ENCODE measurements at regions not wholly inside any gene's neighbourhood (a gene's known extent, or its start where the extent isn't known, plus 50 kb on each side); places are given as distances from the start of the nearest gene placed in this dataset.

DNA sequence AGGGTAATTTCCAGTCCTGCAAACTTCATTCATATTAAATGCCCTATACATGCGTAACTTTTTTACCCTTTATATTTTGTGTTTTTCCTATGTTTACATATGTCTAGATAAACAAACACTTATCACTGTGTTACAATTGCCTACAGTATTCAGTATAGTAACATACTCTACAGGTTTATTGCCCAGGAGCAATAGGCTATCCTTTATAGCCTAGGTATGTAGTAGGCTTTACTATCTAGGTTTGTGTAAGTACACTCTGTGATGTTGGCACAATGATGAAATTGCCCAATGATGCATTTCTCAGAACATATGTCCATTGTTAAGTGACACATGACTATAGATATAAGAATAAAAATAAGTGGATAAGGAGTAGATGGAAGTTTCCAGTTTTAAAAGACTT lies 345.5 kb upstream of the C1orf87 start:
- ATAC-seq: no peak
- TF ChIP-seq ZFP30 (CRISPR knock-in tag; IDR thresholded peaks at IDR 0.05): no peak
- TF ChIP-seq, protein P1, sequence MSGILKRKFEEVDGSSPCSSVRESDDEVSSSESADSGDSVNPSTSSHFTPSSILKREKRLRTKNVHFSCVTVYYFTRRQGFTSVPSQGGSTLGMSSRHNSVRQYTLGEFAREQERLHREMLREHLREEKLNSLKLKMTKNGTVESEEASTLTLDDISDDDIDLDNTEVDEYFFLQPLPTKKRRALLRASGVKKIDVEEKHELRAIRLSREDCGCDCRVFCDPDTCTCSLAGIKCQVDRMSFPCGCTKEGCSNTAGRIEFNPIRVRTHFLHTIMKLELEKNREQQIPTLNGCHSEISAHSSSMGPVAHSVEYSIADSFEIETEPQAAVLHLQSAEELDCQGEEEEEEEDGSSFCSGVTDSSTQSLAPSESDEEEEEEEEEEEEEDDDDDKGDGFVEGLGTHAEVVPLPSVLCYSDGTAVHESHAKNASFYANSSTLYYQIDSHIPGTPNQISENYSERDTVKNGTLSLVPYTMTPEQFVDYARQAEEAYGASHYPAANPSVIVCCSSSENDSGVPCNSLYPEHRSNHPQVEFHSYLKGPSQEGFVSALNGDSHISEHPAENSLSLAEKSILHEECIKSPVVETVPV (CRISPR knock-in tag; IDR thresholded peaks at IDR 0.05): no peak
- no peak for TF ChIP-seq ZC3H10 (CRISPR knock-in tag; IDR thresholded peaks at IDR 0.05)
- TF ChIP-seq ZNF70 (CRISPR knock-in tag; IDR thresholded peaks at IDR 0.05): no peak
- TF ChIP-seq, protein P2, sequence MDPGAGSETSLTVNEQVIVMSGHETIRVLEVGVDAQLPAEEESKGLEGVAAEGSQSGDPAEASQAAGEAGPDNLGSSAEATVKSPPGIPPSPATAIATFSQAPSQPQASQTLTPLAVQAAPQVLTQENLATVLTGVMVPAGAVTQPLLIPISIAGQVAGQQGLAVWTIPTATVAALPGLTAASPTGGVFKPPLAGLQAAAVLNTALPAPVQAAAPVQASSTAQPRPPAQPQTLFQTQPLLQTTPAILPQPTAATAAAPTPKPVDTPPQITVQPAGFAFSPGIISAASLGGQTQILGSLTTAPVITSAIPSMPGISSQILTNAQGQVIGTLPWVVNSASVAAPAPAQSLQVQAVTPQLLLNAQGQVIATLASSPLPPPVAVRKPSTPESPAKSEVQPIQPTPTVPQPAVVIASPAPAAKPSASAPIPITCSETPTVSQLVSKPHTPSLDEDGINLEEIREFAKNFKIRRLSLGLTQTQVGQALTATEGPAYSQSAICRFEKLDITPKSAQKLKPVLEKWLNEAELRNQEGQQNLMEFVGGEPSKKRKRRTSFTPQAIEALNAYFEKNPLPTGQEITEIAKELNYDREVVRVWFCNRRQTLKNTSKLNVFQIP (CRISPR knock-in tag; IDR thresholded peaks at IDR 0.05; ENCODE audit: borderline replicate concordance, low read depth): no peak
- TF ChIP-seq, protein P3, sequence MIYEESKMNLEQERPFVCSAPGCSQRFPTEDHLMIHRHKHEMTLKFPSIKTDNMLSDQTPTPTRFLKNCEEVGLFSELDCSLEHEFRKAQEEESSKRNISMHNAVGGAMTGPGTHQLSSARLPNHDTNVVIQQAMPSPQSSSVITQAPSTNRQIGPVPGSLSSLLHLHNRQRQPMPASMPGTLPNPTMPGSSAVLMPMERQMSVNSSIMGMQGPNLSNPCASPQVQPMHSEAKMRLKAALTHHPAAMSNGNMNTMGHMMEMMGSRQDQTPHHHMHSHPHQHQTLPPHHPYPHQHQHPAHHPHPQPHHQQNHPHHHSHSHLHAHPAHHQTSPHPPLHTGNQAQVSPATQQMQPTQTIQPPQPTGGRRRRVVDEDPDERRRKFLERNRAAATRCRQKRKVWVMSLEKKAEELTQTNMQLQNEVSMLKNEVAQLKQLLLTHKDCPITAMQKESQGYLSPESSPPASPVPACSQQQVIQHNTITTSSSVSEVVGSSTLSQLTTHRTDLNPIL (CRISPR knock-in tag; IDR thresholded peaks at IDR 0.05; ENCODE audit: low read depth): no peak
- TF ChIP-seq CSDC2 (CRISPR knock-in tag; IDR thresholded peaks at IDR 0.05): no peak
- TF ChIP-seq ARNTL (CRISPR knock-in tag; IDR thresholded peaks at IDR 0.05; ENCODE audit: borderline replicate concordance, low read depth): no peak
- TF ChIP-seq, protein P4, sequence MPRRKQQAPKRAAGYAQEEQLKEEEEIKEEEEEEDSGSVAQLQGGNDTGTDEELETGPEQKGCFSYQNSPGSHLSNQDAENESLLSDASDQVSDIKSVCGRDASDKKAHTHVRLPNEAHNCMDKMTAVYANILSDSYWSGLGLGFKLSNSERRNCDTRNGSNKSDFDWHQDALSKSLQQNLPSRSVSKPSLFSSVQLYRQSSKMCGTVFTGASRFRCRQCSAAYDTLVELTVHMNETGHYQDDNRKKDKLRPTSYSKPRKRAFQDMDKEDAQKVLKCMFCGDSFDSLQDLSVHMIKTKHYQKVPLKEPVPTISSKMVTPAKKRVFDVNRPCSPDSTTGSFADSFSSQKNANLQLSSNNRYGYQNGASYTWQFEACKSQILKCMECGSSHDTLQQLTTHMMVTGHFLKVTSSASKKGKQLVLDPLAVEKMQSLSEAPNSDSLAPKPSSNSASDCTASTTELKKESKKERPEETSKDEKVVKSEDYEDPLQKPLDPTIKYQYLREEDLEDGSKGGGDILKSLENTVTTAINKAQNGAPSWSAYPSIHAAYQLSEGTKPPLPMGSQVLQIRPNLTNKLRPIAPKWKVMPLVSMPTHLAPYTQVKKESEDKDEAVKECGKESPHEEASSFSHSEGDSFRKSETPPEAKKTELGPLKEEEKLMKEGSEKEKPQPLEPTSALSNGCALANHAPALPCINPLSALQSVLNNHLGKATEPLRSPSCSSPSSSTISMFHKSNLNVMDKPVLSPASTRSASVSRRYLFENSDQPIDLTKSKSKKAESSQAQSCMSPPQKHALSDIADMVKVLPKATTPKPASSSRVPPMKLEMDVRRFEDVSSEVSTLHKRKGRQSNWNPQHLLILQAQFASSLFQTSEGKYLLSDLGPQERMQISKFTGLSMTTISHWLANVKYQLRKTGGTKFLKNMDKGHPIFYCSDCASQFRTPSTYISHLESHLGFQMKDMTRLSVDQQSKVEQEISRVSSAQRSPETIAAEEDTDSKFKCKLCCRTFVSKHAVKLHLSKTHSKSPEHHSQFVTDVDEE (CRISPR knock-in tag; IDR thresholded peaks at IDR 0.05): no peak
- no peak for TF ChIP-seq RARB (CRISPR knock-in tag; IDR thresholded peaks at IDR 0.05)
- TF ChIP-seq TOX (CRISPR knock-in tag; IDR thresholded peaks at IDR 0.05; ENCODE audit: borderline replicate concordance): no peak
- no peak for TF ChIP-seq ESRRG (CRISPR knock-in tag; IDR thresholded peaks at IDR 0.05)

DNA sequence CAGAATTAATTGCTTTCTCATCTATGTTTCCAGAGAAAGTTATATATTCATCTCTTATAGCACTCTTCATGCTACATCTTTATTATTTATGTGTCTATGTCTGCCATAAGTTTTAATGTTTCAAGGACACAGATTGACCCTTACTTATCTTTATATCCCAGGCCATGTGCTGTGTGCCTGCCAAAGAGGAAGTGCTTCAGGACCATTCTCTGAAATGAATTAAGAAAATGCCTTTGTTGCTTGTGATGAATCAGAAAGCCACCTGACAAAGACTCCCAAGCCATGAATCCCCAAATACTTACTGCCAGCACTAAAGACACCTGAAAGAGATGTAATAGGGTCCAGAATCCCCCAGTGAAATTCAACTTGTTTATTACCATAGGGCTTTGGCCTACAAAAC lies 342.1 kb upstream of the C1orf87 start:
- ATAC-seq: no peak
- TF ChIP-seq SNAI2 (CRISPR knock-in tag; IDR thresholded peaks at IDR 0.05): no peak
- TF ChIP-seq BACH2 (CRISPR knock-in tag; IDR thresholded peaks at IDR 0.05; ENCODE audit: borderline replicate concordance): no peak
- TF ChIP-seq, protein P1 (CRISPR knock-in tag; IDR thresholded peaks at IDR 0.05): no peak

DNA sequence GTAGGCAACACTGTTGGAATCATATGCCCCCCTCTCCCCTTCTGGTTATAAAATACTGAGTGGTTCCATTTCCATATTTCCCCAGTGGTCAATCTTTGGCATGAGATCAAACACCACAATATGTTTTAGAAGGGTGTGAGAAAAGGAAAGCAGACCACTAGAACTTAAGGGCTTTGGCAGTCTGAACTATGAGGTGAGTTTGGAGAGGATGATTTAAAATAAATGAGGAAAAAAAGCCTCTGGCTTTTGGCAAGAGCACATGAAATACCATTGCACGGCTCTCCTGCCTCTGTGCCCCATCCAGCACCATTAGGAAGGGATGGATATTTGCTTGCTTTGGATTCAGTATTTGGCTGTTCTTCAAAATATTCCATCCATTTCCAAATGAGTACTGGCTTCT lies 339.5 kb upstream of the C1orf87 start:
- ATAC-seq: no peak
- no peak for TF ChIP-seq ISL1 (CRISPR knock-in tag; IDR thresholded peaks at IDR 0.05)
- no peak for TF ChIP-seq GLIS3 (CRISPR knock-in tag; IDR thresholded peaks at IDR 0.05)
- no peak for TF ChIP-seq TCF4 (CRISPR knock-in tag; IDR thresholded peaks at IDR 0.05; ENCODE audit: borderline replicate concordance)
- no peak for TF ChIP-seq OSR1 (CRISPR knock-in tag; IDR thresholded peaks at IDR 0.05)
- no peak for TF ChIP-seq TOX (CRISPR knock-in tag; IDR thresholded peaks at IDR 0.05; ENCODE audit: borderline replicate concordance)
- no peak for TF ChIP-seq ZFP3 (CRISPR knock-in tag; IDR thresholded peaks at IDR 0.05)
- no peak for TF ChIP-seq ZNF8 (CRISPR knock-in tag; IDR thresholded peaks at IDR 0.05)
- TF ChIP-seq ZNF565 (CRISPR knock-in tag; conservative IDR thresholded peaks at IDR 0.05; ENCODE audit: low read depth): no peak
- TF ChIP-seq, protein P4 (CRISPR knock-in tag; IDR thresholded peaks at IDR 0.05): no peak
- TF ChIP-seq, protein P1 (CRISPR knock-in tag; IDR thresholded peaks at IDR 0.05): no peak
- no peak for TF ChIP-seq BACH2 (CRISPR knock-in tag; IDR thresholded peaks at IDR 0.05; ENCODE audit: borderline replicate concordance)
